Glomerular visceral epithelial cell (primary cell): ENCODE measurements at regions not wholly inside any gene's neighbourhood (a gene's known extent, or its start where the extent isn't known, plus 50 kb on each side); places are given as distances from the start of the nearest gene placed in this dataset.
A peak's percentile ranks its signal among the peaks of the same experiment; 100 is the strongest.
"Not testable (repeated sequence)": the region's sequence is repeated elsewhere in the genome, so short reads cannot be mapped to it uniquely, and the experiment has no call there.

Source experiments
- DNase-seq: peaks from one replicate; pipeline ENCODE4 v3.0.0-alpha.2; 2016; ENCODE audit errors: extremely low spot score

GRCh38 chr10:27390681-27391080, 113.4 kb upstream of the RAB18 start:
- DNase-seq: no peak

- DNase-seq: no peak
Observed at GRCh38 chr10:27388761-27389399, 115.2 kb upstream of the RAB18 start.

- DNase-seq: no peak
Observed at GRCh38 chr10:27383595-27384542, 120.2 kb upstream of the RAB18 start.

- DNase-seq: no peak
Observed at GRCh38 chr10:27382176-27382575, 121.9 kb upstream of the RAB18 start.

- no peak for DNase-seq
Observed at GRCh38 chr10:27380929-27381358, 123.2 kb upstream of the RAB18 start.

- DNase-seq: not testable (repeated sequence)
Observed at GRCh38 chr10:27379041-27379440, 125.1 kb upstream of the RAB18 start.

- no peak for DNase-seq
Observed at GRCh38 chr10:27373566-27374160, 130.4 kb upstream of the RAB18 start.

GRCh38 chr10:27372095-27372494, 131.5 kb upstream of the ACBD5 start:
- DNase-seq: no peak

- not testable (repeated sequence) for DNase-seq
Observed at GRCh38 chr10:27371375-27371774, 130.8 kb upstream of the ACBD5 start.

GRCh38 chr10:27369880-27370279, 129.3 kb upstream of the ACBD5 start:
- no peak for DNase-seq

- DNase-seq: no peak
Observed at GRCh38 chr10:27368706-27369105, 128.1 kb upstream of the ACBD5 start.

- DNase-seq: no peak
Observed at GRCh38 chr10:27366769-27367168, 126.2 kb upstream of the ACBD5 start.

GRCh38 chr10:27364028-27364427, 123.4 kb upstream of the ACBD5 start:
- no peak for DNase-seq

- DNase-seq: peak; percentile 79
Observed at GRCh38 chr10:27360581-27361172, 120.1 kb upstream of the ACBD5 start.

GRCh38 chr10:27359792-27360355, 119.3 kb upstream of the ACBD5 start:
- DNase-seq: no peak

- no peak for DNase-seq
Observed at GRCh38 chr10:27356738-27357137, 116.1 kb upstream of the ACBD5 start.

- no peak for DNase-seq
Observed at GRCh38 chr10:27355918-27356573, 115.4 kb upstream of the ACBD5 start.

- not testable (repeated sequence) for DNase-seq
Observed at GRCh38 chr10:27354643-27355270, 114.2 kb upstream of the ACBD5 start.

- DNase-seq: not testable (repeated sequence)
Observed at GRCh38 chr10:27354100-27354499, 113.5 kb upstream of the ACBD5 start.

GRCh38 chr10:27349987-27350386, 109.4 kb upstream of the ACBD5 start:
- DNase-seq: no peak

GRCh38 chr10:27347827-27348207, 107.2 kb upstream of the ACBD5 start:
- DNase-seq: not testable (repeated sequence)
